MCF 10A (cell line): ENCODE measurements at regions not wholly inside any gene's neighbourhood (a gene's known extent, or its start where the extent isn't known, plus 50 kb on each side); places are given as distances from the start of the nearest gene placed in this dataset.

Experiments used
- BruUV-seq: library from RNA; stranded (reverse); fragments of 400-500 nt; replicated peaks from 2 replicates; lab custom pipeline; 2021; lab: Mats Ljungman, UMichigan
- CTCF ChIA-PET: fragments of 300-600 bp; sonication (Branson Sonifier 250); formaldehyde crosslinking; extraction: SDS; loops from one replicate; lab custom pipeline; 2021; ENCODE audit warnings: antibody characterized with exemption, inconsistent platforms; lab: Yijun Ruan, JAX
- POLR2A ChIA-PET: fragments of 300-600, 350-650 bp; sonication (Branson Sonifier 250); formaldehyde crosslinking; extraction: SDS; loops from one replicate; lab custom pipeline; 2020; ENCODE audit warnings: antibody characterized with exemption, inconsistent platforms; lab: Yijun Ruan, JAX
- DNase-seq: peaks from one replicate; pipeline ENCODE4 v3.0.0-alpha.2; 2018; ENCODE audit not compliant: unreplicated experiment
- H3K27ac Mint-ChIP-seq: one replicate; pipeline ENCODE4 v1.8.0; 2022; ENCODE audit warnings: mild to moderate bottlenecking, low read depth, mixed read lengths; ENCODE audit not compliant: unreplicated experiment
- H3K27me3 Mint-ChIP-seq: one replicate; pipeline ENCODE4 v1.8.0; 2022; ENCODE audit warnings: mixed read lengths; ENCODE audit not compliant: insufficient read depth, unreplicated experiment
- H3K36me3 Mint-ChIP-seq: one replicate; pipeline ENCODE4 v1.8.0; 2022; ENCODE audit warnings: mild to moderate bottlenecking, moderate library complexity, mixed read lengths; ENCODE audit not compliant: insufficient read depth, unreplicated experiment
- H3K4me1 Mint-ChIP-seq: one replicate; pipeline ENCODE4 v1.8.0; 2022; ENCODE audit warnings: mixed read lengths; ENCODE audit not compliant: insufficient read depth, unreplicated experiment
- H3K4me3 Mint-ChIP-seq: one replicate; pipeline ENCODE4 v1.8.0; 2022; ENCODE audit warnings: mild to moderate bottlenecking, moderate library complexity, mixed read lengths; ENCODE audit not compliant: unreplicated experiment
- H3K9me3 Mint-ChIP-seq: one replicate; pipeline ENCODE4 v1.8.0; 2022; ENCODE audit warnings: mixed read lengths; ENCODE audit not compliant: unreplicated experiment
- intact Hi-C: fragments of 100-400 bp; cut with micrococcal nuclease; formaldehyde crosslinking; loops from 2 replicates; pipeline ENCODE4 v1.14.1; 2022
- TF ChIP-seq, protein P1 (sequence below): fragments of 200-600 bp; IDR thresholded peaks from one replicate; pipeline ENCODE4 v1.8.0; 2022; ENCODE audit warnings: antibody characterized with exemption, mild to moderate bottlenecking; ENCODE audit not compliant: unreplicated experiment

- BruUV-seq, result no TSS peak
- DNase-seq, result no peak
- Mint-ChIP-seq H3K27me3 (no peaks in the 10 kb centered on the region), H3K9me3 (peaks cover 17% of the 10 kb centered on the region), H3K36me3 (peaks cover 6% of the 10 kb centered on the region), H3K4me3 (no peak overlapping the region), H3K4me1 (no peaks in the 10 kb centered on the region), H3K27ac (no peak overlapping the region)
- ChIA-PET POLR2A (no interaction called here), CTCF (interaction anchor here (0.7 to 0.8 kb wide), 2 partner anchors 214 to 282 kb away, joined by 3 to 5 read pairs; no protein-coding TSS in a partner anchor)
- intact Hi-C loops, result no loop called here
- TF ChIP-seq, protein P1, sequence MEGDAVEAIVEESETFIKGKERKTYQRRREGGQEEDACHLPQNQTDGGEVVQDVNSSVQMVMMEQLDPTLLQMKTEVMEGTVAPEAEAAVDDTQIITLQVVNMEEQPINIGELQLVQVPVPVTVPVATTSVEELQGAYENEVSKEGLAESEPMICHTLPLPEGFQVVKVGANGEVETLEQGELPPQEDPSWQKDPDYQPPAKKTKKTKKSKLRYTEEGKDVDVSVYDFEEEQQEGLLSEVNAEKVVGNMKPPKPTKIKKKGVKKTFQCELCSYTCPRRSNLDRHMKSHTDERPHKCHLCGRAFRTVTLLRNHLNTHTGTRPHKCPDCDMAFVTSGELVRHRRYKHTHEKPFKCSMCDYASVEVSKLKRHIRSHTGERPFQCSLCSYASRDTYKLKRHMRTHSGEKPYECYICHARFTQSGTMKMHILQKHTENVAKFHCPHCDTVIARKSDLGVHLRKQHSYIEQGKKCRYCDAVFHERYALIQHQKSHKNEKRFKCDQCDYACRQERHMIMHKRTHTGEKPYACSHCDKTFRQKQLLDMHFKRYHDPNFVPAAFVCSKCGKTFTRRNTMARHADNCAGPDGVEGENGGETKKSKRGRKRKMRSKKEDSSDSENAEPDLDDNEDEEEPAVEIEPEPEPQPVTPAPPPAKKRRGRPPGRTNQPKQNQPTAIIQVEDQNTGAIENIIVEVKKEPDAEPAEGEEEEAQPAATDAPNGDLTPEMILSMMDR, result no peak
Observed at GRCh38 chr2:22623620-22624019, 761.4 kb upstream of the KLHL29 start.

DNA sequence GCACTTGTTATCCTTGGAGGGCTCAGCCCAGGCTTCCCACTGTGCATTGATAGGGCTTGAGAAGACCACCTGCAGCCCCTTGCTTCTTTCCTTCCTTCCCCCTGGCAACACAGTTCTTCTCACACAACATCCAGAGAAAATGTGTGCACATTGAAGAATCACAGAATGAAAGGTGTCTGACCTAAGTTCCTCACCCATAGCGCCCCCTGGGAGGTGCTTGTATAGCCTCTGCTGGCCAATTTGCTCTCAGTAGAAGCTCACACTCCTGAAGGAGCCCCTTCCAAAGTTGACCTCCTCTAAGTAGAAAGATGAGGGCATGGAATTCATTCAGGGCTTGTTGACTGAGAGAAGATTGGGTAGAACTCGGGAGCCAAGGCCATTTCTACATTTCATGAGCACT lies 758.4 kb upstream of the KLHL29 start:
- Mint-ChIP-seq H3K36me3 (peaks cover 3% of the 10 kb centered on the region), H3K27me3 (no peaks in the 10 kb centered on the region), H3K4me1 (no peaks in the 10 kb centered on the region), H3K27ac (no peak overlapping the region), H3K9me3 (peaks cover 10% of the 10 kb centered on the region), H3K4me3 (no peak overlapping the region)
- CTCF ChIA-PET, result no interaction called here
- intact Hi-C loops, result no loop called here
- TF ChIP-seq, protein P1, result no peak
- POLR2A ChIA-PET, result no interaction called here
- no TSS peak for BruUV-seq
- DNase-seq, result peak; percentile 0

DNA sequence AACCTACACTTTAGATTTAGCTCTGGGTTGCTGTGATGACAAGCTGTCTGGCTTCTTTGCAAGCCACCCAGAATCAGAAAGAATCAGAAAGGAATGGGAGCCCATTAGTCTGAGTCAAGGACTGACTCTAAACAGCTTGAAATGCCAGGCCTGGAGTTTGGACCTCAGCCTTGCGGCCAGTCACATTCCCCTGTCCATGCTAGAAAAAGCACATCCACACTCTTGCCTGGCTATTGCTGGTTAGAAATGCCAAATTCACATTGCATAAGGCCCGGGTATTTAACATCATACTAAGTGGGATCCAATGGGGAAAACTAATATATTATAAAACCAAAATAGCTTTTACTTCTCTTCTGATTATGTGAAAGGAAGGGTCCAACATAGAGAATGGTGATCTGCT lies 756.8 kb upstream of the KLHL29 start:
- Mint-ChIP-seq H3K4me3 (no peak overlapping the region), H3K9me3 (peaks cover 7% of the 10 kb centered on the region), H3K27ac (no peak overlapping the region), H3K27me3 (no peaks in the 10 kb centered on the region), H3K4me1 (no peaks in the 10 kb centered on the region), H3K36me3 (no peaks in the 10 kb centered on the region)
- DNase-seq, result no peak
- ChIA-PET CTCF (interaction anchor here (1.2 kb wide), 1 partner anchor 9 kb away, joined by 3 read pairs; no protein-coding TSS in a partner anchor), POLR2A (no interaction called here)
- TF ChIP-seq, protein P1, result no peak
- intact Hi-C loops, result no loop called here
- BruUV-seq, result no TSS peak

DNA sequence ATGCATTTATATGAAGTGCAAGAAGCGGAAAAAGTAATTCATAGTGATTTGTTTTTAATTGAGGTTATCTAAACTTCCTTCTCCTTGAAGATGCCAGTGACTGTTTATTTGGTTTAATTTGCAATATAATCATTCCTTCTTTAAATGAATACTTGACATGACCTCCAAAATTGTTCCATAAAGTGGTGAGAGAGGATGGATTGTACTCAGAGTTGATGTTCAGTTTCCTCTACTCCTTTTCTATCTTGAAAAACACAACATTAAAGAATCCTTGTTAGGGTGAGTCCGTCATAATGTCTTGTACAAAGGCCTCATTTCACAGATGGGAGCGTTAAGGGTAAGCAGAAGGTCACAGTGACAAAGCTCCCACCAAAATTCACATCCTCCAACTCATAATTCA lies 756.1 kb upstream of the KLHL29 start:
- Mint-ChIP-seq H3K9me3 (peaks cover 7% of the 10 kb centered on the region), H3K4me1 (no peaks in the 10 kb centered on the region), H3K36me3 (no peaks in the 10 kb centered on the region), H3K27me3 (no peaks in the 10 kb centered on the region), H3K27ac (no peak overlapping the region), H3K4me3 (no peak overlapping the region)
- intact Hi-C loops, result no loop called here
- TF ChIP-seq, protein P1, result no peak
- DNase-seq, result no peak
- ChIA-PET CTCF (interaction anchor here (1.2 kb wide), 1 partner anchor 8 kb away, joined by 3 read pairs; no protein-coding TSS in a partner anchor), POLR2A (no interaction called here)
- no TSS peak for BruUV-seq
